CD4-positive, alpha-beta T cell treated with Interleukin-4 for 4 hours (primary cell): ENCODE measurements at regions not wholly inside any gene's neighbourhood (a gene's known extent, or its start where the extent isn't known, plus 50 kb on each side); places are given as distances from the start of the nearest gene placed in this dataset.

Experiments used
- DNase-seq: peaks from one replicate; pipeline ENCODE4 v3.0.0-alpha.2; 2020

DNA sequence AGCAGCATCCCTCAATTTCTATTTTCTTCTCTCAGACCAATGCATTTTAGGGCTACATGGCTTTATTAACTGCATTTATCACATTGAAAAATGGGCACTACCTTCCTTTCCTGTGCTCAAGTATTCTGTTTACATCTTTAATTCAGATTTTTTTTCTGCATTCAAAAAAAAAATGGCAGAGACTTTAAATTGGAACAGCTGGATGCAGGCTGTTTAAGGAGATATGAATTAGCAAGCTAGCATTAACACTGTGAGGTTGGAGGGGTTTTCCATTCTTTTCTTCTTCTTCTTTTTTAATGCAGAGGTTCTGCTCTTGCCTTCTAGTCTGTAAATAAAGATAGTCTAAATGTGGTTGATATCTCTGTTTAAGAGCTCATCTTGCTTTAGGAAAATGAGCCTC is 242.9 kb upstream of the RBFOX1 start:
- no peak for DNase-seq

DNA sequence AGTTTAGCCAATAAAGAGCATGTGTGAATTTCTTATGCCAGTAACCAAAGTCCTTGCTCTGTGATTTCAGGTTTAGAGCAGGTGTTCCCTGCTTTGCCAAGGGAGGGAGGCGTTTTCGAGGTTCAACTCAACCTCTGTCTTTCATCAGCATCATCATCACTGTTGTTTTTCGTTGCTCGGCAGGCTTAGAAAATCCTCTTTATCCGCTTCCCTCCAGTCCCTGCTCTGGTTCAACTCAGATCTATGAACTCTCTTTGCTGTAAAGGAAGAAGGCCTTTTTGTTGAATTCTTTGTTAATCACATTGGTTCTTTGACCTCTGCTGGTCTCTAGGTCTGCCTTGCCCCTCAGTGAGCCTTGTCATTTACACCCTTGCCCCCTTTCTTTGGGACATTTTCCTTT is 243.9 kb upstream of the RBFOX1 start:
- DNase-seq = no peak

DNA sequence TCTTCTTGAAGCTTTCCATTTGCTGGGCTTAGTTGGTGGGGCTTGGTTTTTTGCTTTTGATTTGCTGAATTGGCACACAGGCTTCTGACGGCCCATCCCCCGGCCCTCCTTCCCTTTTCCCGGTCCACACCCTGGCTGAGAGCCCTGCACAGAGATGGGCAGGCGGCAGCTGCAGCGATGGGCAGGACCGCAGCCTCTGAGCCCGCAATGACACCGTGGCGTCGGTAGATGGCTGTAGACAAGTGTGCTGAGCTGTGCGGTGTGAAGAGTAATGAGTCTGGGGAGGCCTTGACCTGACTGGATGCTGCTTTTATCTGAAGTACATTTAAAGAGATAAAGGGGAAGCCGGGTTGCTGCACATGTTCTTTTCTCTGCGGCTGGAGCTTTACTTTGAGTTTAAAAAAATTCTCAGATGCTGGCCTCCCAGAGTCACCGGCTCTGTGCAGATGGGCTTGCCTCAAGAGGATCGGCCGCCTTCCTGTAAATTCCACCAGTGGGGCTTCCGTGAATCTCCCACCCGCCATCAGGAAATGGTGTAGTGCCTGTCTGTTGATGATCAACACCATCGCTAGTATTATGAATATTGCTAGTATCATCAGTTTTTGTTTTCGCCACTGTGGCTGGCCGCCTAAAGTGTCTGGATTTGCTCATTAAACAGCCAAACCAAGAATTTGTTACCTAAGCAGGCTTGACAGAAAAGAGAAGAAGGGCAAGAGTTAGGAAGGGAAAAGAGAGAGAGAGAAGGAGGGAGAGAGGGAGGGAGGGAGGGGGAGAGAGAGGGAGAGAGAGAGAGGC is 245.6 kb upstream of the RBFOX1 start:
- DNase-seq = no peak

DNA sequence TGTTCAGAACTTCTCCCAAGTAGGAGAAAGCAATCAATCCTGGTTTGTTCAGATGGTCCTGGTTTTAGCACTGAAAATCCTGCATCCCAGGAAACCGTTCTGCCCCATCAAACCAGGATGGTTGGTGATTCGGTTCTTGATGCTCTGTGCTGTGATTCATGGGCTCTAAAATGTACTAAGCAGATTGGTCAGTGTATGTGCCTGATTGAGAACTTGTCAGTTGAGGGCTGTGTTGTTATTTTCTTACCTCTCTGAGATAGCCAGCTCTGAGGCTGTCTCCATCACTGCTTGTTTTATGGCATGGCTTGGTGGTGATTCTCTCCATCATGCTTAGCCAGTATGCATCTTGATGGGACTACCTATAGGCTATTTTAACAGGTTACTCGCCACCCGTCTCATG is 246.9 kb upstream of the RBFOX1 start:
- no peak for DNase-seq

DNA sequence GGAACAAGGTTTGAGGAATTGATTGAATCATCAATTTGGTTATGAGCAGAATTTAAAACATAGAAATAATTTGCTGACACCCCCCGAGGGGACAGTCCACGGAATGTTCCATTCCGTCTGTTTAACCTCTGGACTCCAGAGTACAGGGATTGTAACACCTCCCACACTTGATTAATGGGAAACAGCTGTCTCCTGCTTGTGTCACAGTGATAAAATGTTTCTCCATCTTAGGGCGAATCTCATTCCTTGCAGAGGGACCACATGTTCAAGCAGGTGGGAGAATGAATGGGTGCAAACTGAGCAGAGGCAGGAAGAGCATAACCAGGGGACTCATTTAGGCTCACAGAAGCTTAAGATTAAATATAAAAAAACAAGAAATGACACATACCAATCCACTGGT is 249.5 kb upstream of the RBFOX1 start:
- no peak for DNase-seq

DNA sequence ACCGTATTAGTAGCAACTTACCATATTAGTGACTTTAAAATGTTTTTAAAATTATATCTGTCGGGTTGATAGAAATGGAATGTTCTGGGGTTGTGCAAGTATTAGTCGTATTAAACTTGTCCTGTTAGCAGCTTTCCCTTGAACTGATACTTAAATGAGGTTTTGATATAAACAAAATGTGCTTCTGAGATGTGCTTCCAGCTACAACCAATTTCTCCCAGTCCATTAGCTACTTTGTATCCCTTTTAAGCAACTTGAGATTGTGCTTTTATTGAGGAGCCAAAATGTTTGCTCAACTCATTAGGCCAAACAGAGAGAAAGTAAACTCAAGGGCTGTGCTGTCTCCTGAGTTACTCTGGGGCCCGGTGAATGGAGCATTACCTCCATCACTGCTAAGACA is 255.0 kb upstream of the RBFOX1 start:
- DNase-seq = no peak

DNA sequence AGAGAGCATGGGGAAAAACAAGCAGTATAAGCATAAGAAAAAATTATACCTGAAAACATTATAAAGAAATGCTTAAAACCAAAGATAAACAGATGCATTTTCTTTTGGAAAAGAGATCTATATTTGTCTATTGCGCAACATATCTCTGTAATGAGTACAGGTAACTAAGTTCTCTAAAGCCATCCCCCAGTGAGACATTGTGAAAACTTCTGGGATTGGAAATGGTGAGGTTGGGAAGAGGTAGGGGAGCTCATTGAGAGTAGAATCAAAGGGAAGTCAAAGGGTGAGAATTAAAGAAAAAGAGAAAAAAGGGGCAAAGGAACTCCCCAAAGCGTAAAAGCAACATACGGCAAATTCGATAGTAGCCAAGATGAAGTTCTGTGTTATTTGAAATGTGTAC is 257.9 kb upstream of the RBFOX1 start:
- DNase-seq = no peak

DNA sequence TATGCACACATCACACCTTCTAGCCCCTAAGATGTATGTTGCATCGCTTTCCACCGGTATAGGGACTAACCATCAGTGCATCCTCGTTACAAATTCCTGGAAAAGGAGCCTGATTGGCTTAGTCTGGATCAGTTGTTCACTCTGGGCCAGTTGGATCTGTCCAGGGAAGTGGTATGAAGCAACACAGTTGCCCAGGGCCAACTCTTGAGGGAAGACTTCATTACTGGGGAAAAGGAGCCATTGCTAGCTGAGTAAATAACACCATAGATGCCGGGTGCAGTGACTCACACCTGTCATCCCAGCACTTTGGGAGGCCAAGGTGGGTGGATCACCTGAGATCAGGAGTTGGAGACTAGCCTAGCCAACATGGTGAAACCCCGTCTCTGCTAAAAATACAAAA is 275.2 kb upstream of the RBFOX1 start:
- DNase-seq = no peak

DNA sequence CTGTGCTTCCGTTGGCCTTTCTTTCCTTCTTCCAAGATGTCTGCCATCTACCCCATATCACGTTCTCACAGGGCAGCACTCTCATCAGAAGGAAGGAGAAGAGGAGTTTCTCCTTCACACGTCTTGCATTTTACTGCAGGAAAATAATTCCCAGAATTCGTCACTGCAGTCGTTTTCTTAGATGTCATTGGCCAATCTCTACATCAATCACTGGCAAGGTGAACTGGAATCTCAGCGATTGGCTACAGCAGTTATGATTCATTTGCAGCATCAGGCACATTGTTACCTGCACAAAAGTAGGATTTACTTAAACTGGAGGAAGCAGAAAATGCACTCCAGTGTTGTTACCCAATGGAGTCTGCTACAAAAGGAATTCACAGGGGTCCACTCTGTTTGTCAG is 277.2 kb upstream of the RBFOX1 start:
- no peak for DNase-seq

DNA sequence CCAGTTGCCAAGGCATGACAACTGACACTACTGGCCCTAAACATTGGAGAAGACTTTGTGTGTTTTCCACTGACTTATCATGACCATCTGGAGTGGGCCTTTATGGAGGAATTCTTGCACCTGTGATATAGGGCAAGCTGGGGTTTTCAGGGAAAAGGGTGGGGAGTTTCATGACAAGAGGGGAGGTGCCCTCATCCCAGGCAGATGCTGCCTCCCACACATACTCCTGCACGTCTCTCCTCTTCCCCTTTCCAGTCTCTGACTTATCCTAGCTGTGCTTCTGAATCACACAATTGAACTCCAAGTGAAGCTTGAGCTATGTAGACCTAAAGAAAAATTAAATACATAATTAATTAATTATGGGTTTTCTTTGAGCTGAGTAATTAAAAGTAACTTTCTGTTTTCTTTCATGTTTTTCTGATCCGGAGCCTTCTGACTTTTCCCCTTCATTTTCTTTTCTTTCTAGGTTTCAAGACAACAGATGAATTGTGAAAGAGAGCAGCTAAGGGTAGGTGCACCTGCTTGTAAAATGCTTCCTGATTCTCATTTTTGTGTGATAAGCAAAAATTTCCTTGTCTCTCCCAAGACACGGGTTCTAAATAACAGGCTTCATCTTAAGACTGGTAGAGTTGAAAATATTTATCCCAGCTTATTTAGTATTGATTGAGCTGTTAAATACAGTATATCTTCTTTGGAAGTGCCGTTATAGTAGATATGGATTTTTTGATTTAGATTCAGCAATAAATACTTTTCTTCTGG is 280.9 kb upstream of the RBFOX1 start:
- no peak for DNase-seq

DNA sequence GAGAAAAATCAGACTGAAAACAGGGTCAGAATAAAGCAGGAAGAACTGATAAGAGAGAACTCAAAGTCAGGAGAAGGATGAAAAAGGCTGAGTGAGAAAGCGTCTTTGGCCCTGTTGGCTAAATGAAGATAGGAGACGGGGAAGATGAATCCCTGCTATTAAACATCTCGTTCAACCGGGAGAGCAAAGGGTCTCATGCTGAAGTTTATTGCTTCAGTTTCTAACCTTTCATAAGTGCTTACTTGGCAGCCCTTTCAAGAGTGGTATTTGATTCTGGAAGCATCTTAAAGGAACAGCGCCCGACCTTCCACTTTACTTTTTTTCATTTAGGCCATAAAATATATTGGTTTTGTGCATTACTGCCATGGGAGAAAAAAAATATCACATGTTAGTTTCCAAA is 288.3 kb upstream of the RBFOX1 start:
- no peak for DNase-seq

DNA sequence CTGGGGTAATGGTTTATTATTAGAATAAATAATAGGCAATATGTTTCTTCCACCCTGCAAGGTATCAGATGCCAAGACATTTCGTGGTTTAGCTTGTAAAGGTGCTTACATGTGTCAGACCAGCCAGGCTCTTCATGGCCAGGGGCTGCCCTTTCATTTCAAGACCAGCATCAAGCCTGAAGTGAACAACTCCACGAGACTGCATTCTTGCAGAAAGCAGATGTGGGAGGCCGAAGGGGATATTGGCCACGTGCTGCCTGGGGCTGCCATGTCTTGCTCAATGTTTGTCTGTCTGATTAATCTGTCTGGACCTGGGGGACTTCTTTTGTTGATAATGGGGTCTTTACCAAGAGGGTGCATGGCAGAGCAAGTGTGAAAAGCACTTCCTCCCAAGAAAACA is 294.2 kb upstream of the RBFOX1 start:
- DNase-seq = no peak

DNA sequence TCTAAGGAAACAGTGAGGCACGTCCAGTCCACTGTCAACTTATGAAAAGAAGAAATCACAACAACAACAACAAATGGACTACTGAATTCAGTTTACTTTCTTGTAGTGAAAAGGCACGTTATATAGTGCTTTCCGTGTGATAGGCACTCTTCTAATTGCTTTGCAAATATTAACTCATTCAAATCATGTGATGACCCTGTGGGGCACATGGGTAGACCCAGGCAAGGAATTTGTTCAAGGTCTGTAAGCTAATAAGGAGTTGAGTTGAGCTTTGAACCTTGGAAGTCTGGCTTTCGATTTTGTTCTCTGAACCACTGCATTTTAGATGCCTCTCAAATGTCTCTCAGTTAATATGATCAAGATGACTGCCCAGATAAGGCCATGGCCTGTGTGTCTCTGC is 295.1 kb upstream of the RBFOX1 start:
- no peak for DNase-seq

DNA sequence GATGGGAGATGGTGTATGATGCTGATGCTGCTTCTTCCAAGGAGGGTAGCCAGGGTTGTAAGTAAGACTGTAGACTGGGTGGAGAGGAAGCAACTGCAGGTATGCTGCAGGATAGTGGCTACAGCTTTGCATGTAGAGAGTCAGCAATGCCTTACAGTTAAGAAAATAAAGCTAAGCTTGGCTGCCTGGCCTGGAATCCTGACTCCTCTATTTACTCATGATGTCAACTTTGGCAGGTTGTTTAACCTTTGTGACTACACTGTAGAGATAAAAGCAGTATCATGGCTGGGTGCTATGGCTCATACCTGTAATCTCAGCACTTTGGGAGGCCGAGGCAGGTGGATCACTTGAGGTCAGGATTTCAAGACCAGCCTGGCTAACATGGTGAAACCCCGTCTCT is 301.6 kb upstream of the RBFOX1 start:
- no peak for DNase-seq

DNA sequence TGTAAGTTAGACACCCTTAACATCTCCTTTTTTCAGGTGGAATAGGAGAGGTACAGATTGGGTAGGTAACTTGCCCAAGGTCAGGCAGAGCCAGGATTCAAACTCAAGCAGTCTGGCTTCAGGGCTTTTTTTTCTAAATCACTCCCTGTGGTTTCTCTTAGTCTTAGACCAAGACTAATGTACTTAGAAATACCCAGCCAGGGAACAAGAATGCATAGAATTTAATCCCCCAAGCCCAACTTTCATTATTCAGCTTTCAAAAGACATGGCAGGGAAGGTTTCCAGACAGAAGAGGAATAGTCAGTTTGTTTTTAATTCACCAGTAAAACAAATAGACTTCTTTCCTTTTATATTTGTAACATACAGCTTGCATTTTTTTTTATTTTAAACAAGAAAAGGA is 305.2 kb upstream of the RBFOX1 start:
- no peak for DNase-seq

DNA sequence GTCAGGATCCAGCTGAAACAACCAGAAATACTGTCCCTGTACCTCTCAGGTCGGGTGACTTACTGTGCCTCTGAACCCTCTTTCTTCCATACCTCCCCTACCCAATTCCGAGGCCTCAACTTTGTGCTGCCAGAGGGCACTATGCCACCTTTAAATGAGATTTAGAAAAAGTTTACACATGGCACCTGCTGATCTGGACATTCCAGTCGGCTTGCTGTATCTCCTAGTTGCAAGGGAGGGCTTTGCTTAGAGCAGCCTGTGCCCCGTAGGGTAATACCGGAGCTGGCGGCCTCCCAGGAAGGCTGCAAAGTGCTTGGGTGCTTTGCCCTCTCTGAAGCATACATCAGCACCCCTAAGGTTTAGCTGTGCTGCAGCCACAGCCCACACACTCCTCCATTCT is 306.0 kb upstream of the RBFOX1 start:
- no peak for DNase-seq

DNA sequence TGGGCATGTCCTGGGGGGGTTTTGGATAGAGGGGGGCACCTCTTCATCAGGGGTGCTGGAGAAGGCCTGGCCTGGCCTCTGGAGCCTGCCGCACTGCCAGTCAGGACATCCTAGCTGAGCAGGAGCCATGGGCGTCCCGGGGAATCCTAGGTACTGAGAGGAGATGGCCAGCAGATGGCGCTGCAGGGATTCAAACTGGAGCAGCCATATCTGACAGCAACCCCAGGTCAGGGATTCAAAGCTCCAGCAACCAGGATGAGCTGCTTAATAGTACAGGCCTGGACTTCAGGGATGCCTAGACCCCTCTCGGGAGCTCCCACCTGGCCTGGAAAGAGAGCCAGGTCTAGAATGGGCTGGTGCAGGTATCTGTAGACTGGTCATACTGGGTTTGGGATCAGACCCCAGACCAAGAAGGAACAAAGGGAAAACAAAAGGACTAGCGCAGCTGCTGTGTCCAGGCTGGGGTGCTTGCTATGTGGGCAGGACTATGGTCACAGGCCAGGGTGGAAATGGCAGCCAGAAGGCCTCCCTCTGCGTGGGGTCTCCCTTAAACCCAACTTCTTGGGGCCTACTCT is 306.9 kb upstream of the RBFOX1 start:
- no peak for DNase-seq

DNA sequence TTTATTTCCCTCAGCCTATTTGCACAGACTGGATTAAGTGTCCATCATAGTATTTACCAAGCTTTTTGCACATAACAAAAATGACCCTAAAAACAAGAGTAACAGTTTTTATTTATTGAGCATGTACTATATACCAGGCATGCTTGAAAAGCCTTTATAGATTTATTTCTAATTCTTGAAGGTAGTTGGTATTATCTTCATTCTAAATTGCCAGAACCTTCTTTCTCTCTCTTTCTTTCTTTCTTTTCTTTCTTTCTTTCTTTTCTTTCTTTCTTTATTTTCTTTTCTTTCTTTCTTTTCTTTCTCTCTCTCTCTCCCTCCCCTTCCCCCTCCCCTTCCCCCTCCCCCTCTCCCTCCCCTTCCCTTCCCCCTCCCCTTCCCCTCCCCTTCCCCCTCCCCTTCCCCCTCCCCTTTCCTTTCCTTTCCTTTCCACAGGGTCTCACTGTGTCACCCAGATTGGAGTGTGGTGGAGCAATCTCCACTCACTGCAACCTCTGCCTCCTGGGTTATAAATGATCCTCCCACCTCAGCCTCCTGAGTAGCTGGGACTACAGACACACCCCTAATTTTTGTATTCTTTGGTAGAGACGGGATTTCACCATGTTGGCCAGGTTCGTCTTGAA is 310.9 kb upstream of the RBFOX1 start:
- DNase-seq = no peak

DNA sequence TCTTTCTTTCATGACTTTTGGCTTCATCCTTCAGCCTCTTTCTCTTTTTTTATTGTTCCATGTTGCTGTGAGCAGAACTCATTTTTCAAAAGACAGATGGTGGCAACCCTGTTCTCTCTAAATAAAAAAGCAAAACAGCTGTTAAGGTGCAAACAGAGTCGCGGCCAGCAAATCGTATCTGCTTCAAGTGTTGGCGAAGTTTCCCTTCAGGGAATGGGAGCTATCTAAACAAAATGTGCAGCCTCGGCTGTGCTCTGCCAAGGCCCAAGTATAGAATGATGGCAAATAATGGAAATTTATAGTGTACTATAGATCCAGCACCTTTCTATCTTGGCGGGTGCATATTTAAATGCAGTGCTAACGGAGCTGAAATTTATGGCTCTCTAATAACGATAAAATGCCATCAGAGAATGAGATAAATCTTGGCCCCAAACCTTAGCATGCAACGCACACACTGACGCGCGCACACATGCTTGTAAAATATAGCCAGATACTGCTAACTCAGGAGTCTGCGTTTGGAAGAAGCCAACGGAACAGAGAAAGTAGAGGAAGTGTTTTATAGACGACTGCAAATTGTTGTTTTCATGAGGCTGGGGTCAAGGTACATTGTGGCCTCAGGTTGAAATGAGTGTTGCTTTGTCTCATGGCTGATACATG is 315.5 kb upstream of the RBFOX1 start:
- no peak for DNase-seq

DNA sequence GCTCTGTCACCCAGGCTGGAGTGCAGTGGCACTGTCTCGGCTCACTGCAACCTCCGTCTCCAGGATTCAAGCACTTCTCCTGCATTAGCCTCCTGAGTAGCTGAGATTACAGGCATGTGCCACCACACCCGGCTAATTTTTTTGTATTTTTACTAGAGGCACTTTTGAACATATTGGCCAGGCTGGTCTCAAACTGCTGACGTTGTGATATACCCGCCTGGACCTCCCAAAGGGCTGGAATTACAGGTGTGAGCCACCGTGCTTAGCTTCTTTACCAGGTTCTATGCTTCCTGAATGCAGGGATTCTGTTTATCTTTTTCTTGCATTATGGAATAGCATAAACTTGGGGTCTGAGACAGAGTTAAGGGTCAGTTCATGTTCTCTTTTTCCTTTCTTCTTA is 317.9 kb upstream of the RBFOX1 start:
- DNase-seq = no peak

DNA sequence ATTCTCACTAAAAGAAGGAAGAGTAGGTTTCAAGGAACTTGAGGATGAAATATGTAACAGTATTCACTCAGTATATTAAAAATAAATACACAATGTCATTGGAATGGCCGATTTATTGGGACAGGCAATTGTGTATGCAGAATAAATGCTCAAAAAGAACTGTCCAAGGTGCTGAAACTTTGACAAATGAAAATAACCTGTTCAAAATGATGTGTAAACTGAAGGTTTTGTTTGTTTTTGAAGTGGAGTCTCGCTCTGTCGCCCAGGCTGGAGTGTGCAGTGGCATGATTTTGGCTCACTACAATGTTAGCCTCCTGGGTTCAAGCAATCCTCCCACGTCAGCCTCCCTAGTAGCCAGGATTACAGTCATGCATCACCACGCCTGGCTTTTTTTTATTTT is 318.7 kb upstream of the RBFOX1 start:
- no peak for DNase-seq

DNA sequence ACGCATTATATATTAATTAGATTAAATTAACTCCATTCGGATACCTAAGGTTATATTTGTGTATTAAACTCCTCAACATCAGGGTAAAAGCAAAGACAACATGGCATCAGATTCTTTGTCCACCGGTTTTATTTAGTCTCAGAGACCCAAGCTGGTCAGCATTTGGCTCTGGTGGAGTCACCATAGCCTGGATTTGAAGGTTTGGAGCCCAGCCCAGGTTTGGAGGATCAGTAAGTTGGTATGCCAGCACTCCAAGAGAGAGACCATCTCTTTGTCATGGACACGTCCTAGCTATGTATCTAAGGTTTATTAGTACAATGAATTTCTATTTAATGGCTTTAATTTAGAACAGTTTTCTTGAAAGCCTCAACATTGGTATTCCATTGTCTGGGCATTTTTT is 328.4 kb upstream of the RBFOX1 start:
- DNase-seq = no peak

DNA sequence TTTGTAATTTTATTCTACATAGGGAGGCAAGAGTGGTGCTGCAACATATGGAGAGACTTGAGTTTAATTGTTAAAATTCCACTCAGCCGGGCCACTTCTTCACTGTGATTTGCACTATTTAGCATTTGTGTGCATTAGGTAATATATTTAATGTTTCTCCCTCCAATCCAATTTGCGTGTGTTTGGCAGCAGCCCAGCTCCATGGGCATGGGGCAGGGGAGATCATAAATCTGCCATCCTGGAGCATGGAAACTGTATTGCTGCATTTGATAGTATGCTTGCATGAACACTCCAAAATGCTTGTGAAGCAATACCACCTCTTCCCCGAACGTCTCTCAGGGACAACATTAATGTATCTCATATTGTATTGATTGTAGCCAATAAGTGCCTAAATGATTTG is 339.1 kb upstream of the RBFOX1 start:
- no peak for DNase-seq
